GM19438 (cell line): ENCODE measurements at regions not wholly inside any gene's neighbourhood (a gene's known extent, or its start where the extent isn't known, plus 50 kb on each side); places are given as distances from the start of the nearest gene placed in this dataset.
"Not testable (repeated sequence)": the region's sequence is repeated elsewhere in the genome, so short reads cannot be mapped to it uniquely, and the experiment has no call there.

Source experiments
- ATAC-seq: cut with Tn5 transposase; IDR thresholded peaks from one replicate; pipeline ENCODE4 v1.9.1; 2021; ENCODE audit warnings: low read depth; ENCODE audit not compliant: unreplicated experiment

DNA sequence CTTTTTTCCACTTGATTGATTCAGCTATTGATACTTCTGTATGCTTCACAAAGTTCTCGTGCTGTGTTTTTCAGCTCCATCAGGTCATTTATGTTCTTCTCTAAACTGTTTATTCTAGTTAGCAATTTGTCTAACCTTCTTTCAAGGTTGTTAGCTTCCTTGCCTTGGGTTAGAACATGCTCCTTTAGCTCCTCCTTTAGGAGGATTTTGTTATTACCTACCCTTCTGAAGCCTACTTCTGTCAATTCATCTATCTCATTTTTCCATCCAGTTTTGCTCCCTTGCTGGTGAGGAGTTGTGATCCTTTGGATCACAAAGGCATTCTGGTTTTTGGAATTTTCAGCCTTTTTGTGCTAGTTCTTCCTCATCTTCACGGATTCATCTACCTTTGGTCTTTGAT is 344.7 kb upstream of the CLEC14A start:
- not testable (repeated sequence) for ATAC-seq

DNA sequence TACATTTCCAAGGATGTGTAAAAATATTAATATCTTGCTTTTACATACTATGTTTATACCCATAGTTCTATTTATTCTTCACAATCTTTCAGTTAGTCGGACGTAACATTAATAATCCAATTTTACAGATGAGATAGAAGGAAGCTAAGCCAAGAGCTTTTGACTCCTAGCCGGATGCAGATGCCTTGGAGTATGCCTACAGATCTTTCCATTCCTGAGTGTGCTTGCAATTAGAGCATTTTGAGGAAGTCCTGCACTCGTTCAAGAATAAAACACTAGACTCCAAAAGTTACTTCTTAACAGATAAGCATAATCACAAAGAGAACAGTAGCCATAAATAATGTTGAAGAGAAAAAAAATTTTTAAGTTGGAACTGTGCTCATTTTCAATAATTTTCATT is 337.6 kb upstream of the CLEC14A start:
- no peak for ATAC-seq

DNA sequence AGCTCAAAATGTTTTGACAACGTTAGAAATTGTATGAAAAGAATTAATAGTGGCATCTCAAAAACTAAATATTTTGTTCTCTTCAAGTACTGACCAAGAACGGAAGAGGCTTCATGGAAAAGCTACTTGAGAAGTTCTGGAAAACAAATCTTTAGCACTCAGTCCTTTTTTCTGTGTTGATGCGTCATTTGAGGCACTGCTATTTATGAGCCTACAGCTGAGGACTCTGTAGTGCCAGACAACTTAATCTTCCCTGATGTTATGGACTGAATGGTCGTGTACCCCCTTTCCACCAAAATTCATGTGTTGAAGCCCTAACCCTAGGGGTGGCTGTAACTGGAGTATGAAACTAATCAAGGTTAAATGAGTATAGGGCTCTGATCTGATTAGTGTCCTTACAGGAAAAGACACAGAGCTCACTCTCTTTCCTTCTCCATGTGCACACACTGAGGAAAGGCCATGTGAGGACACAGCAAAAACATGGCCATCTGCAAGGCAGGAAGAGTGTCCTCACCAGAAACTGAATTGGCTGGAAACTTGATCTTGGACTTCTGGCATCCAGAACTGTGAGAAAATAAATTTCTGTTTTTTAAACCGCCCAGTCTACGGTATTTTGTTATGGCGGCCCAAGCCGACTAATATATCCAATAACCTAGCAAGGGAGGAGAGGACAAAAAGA is 337.0 kb upstream of the CLEC14A start:
- no peak for ATAC-seq

DNA sequence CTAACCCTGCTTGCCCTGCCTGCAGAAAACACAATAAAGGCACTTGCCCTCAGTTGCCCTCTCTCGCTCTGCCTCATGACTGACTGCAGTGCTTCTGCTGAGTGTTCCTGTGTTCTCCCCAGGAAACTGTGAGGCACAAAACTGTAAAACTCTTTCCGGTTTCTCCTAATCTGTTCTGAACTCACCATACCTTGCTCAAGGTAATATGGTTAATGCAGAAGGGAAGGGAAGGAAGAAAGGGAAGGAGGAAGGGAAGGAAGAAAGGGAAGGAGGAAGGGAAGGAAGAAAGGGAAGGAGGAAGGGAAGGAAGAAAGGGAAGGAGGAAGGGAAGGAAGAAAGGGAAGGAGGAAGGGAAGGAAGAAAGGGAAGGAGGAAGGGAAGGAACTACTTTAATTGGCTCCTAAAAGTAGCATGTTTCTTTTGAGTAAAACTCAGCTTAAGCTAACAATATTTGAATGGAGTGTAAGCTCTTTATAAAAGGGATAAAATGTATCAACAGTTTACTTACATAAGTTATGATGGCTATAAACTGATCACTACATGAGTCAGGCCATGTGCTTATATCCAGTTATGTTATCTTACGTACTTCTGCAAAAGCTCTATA is 334.0 kb upstream of the CLEC14A start:
- ATAC-seq = no peak

DNA sequence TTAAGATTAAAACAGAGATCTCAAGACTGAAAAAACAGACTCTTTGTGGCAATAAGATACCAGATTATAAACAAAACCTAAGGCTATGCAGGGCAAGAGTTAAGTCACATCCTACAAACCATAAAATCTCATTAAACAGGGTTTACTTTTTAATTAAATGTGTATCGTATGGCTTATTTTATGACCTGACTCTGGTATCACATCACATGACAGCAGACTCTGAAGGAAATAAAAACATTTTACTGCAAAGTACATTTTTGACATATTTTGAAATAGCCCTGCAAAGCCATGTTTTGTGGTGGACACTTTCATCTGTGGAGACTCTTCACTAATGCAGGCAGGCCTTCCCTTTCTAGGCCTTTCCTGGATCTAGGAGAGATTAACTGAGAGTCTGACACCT is 327.6 kb upstream of the CLEC14A start:
- no peak for ATAC-seq

DNA sequence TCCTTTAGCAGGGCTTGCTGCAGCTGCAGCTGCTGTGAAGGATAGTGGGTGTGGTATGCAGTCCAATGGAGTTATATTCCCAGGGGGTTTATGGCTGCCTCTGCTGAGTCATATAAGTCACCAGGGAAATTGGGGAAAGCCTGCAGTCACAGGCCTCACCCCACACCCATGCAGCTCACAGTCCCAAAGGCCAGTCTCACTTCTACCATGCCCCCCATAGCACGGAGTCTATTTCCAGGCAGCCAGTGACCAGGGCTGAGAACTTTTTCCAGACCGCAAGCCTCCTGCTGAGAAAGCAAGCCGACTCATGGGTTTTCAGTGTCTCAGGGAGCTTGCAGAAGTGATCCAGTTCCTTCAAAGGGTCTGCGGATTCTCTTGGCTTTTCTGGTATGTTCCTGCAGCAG is 322.4 kb upstream of the CLEC14A start:
- no peak for ATAC-seq

DNA sequence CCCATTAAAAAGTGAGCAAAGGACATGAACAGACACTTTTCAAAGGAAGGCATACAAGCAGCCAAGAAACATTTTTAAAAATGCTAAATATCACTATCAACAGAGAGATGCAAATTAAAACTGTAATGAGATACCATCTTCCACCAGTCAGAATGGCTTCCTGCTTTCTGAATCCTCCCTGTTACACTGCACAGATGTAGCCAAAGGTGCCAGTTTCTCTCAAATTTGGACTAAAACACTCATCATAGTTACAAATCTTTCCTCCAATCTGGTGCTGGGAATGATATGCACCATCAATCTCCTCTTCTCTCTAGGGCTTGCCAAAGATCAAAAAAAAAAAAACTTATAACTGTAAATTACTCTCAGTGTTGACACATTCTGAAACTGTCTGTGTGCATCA is 311.8 kb upstream of the CLEC14A start:
- no peak for ATAC-seq

DNA sequence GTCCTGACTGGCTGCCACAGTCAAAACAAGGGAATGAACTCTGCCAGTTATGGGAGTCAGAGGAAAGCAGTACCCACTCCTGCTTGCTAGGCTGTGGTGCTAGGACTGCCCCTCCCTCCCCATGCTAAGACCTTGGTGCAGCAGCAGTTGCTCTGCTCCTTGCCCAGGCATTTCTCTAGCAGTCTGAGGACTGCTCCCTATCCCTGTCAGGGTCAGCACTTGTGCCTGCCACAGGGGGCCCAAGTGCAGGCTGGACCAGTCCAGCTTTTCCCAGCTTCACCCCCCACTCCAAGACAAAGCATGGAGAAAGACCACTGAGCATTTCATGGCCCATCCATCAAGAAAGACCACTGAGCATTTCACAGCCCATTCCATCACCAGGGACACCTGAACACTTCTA is 305.8 kb upstream of the CLEC14A start:
- no peak for ATAC-seq

DNA sequence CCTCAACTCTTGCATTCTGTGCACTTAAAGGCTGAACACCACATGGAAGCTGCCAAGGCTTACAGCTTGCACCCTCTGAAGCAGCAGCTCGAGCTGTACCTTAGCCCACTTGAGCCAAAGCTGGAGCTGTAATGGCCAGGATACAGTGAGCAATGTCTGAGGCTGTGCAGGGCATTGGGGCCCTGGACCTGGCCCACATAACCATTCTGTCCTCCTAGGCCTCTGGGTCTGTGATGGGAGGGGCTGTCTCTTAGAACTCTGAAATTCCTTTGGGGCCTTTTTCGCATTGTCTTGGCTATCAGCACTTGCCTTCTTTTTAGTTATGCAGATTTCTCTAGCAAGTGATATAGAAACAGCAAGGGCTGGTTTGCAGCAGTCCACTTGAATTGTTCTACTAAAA is 303.8 kb upstream of the CLEC14A start:
- no peak for ATAC-seq

DNA sequence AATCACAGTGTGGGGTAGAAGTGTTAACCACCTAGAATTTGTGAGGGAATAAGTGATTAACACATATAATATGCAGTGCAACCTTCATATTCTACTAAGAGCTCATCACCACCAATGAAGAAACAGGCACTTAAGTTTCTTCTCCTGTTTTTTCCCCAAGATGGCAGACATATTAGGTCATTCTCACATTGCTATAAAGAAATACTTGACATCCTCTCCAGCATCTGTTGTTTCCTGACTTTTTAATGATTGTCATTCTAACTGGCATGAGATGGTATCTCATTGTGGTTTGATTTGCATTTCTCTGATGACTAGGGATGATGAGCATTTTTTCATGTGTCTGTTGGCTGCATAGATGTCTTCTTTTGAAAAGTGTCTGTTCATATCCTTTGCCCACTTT is 301.5 kb upstream of the CLEC14A start:
- not testable (repeated sequence) for ATAC-seq

DNA sequence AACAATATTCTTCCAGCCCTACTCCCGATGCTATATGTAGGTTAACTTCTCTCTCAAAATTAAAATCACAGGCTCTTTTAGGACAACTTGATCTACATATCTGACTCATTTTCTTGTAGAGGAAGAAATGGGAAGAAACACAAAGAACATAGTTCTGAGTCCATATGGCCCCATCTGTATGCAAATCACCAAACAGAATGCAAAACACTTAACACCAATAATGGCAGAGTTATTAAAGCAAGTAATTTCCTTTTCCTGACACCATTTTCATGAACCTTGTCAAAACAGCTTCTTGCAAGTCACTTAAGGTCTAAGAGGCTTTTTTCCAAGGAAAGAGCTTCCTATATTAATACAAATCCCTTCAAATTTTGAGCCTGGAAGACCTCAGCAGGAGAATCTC is 300.4 kb upstream of the CLEC14A start:
- no peak for ATAC-seq

DNA sequence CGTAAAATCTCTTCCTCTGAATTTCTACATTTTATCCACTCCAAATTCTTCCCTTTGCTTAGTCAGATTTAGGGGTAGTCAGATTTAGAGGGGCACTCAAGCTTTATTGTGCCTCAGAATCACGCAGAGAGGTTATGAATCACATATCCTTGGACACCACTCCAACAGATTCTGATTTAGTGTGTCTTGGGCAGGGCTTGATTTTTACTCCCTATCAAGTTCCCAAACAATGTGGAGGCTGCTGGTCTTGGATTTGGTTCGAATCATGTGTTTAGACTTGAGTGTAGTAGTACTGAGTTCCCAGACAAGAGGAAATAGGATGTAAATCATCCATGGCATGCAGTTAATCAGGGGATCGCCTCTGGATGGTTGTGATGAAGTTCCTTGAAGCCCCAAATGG is 298.1 kb upstream of the CLEC14A start:
- ATAC-seq = no peak

DNA sequence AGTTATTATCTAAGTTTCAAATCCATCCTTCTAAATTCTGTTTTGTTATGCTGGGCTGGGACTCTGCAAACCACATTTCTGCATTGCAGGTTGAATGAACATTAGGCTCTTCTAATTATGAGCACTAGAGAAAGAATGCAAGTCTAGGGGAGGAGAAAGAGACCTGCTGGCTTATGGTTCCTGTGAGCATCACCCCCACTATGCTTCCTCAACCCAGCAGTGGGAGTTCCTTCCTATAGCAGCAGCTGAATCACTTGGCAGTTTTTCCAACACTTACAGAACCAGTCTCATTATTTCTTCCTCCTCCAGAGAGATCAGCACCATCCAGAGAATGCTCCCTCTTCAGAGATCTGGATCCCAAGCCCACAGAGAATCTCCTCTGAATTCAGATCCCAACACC is 297.7 kb upstream of the CLEC14A start:
- no peak for ATAC-seq

DNA sequence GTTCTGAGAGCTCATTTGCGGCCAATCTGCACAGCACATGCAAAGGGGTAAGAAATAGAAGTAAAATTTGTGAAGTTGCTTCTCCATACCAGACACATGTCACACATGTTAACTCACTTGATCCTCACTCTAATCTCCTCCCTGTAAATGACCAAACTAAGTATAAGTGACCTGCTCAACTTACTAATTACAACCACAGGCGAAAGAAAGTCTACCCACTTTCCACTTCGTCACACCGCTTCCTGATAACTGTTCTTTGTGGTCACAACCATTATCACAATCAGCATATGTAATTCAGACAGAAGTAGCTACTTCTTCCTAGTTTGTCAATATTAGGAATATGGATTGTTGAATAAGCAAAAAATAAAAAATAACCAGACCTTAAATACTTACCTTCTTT is 293.7 kb upstream of the CLEC14A start:
- no peak for ATAC-seq

DNA sequence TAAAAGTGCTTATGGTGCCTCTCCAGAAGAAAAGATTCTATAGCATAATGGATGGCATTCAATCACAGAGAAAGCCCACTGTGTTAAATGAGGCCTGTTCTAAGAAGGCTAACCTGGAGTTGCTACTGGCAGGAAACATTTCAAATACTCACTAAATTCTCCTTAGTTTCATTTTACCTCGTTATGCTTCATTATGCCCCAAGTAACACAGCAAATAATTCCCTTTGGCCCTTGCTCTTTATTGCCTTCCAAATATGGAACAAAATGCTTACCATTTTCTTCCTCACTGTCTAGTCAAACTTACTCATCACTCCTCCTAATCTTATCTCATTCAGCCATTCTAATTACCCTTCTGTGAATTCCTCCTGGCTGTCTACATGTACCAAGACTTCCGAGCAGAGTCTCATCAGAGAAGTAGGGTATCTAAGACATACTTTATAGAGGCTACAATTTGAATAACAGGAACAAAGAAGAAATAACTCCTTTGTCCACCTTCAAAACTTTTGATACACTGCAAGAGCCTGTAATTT is 292.1 kb upstream of the CLEC14A start:
- no peak for ATAC-seq

DNA sequence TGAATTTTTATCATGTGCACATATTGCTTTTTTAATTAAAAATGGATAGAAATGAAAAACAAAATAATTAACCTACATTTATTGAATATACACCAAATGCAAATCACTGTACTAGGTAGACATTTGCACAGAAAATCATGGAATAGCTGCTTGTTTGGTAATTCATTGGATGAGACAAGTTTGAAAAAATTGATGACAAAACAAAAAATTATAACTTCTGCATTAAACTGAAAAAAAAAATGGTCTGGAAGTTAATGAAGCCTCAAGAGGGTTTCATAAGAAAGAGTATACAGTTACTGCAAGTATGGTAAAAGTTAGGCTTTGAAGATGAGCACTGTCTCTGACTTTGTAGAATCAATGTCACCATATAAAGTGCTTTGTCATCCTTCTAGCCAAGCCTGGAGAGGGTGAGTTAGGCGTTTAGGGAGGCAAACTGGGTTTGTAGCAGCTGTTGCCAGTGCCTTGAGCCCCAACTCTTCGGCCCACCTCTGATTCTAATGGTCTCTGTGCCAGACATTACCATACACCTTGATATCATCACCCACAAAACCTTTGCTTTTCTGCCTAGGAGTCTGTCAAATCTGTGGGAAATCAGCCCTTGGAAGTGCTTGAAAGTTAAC is 291.1 kb upstream of the CLEC14A start:
- no peak for ATAC-seq

DNA sequence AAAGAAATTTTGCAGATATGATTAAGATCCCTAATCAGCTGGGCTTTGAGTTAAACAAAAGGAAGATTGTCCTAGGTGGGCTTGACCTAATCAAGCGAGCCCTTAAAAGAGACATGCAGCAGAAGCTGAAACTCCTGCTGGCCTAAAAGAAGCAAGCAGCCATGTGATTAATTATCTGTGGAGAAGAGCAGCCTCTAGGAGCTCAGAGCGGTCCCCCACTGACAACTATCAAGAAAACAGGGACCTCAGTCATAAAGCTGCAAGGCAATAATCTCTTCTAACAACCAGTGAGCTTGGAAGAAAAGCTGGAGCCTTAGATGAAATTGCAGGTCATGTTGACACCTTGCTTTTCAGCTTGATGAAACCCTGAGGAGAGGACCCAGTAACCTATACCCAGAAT is 288.9 kb upstream of the CLEC14A start:
- ATAC-seq = no peak

DNA sequence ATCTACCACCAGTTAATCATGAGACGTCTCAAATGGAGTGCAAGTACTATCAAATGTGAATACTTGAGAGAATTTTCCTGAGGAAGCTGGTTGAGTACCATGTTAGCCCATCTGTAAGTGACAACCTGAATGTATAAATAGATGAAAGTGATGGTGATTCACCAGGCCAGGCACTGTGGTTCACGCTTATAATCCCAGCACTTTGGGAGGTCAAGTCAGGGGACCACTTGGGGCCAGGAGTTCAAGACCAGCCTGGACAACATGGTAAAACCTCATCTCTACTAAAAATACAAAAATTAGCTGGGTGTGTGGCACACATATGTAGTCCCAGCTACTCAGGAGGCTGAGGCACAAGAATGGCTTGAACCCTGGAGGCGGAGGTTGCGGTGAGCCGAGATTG is 288.0 kb upstream of the CLEC14A start:
- ATAC-seq = not testable (repeated sequence)

DNA sequence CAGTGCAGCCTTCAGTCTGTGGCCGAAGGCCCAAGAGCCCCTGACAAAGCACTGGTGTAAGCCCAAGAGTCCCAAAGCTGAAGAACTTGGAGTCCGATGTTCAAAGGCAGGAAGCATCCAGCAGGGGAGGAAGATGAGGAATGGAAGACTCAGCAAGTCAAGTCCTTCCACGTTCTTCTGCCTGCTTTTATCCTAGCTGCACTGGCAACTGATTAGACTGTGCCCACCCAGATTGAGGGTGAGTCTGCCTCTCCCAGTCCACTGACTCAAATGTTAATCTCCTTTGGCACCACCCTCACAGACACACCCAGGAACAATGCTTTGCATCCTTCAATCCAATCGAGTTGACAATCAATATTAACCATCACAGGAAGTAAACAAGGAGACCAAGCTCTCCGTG is 282.2 kb upstream of the CLEC14A start:
- ATAC-seq = not testable (repeated sequence)

DNA sequence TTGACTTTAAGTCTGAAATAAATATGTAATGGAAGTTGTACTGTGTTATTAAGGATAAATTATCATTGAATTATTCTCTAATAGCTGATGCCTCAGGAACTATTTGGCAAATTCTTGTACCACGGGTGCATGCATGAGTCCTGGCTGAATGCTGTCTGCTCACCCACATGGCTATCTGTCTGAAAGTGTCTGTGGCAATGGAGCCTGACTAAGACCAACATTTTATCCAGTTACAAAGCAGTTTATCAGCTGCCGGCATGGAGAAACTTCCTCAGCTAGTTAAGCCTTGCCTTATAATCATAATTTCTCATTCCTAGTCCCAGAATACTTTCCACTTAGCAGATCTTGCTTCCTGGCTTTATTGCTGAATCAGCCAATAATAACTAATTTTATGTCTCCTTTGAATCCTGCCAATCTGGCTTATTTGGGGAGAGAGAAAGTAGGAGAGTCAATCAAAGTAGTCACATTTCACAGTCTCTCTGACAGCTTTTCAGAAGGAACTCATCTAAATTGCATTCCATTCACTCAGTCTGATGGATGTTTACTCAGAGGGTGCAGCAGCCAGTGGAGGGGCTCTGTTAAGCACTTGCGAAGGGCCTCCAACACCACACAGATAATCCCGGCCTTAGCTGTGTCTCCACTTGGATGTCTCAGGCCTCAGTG is 280.6 kb upstream of the CLEC14A start:
- ATAC-seq = no peak

DNA sequence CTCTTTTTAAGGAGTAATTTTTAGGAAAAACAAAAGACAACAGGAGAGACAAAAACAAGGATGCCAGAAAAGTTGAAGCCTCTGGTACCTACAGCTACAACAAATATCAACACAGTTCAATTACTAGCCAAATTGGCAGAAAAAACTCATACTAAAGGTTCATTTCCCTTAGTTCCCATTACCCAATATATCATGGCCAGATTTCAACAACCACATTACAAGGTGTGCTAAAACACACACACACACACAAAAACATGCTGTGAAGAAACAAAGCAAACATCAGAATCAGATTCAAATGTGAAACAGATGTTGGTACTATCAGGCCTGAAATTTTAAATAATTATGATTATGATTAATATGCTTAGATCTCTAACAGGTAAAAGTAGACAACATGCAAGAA is 272.7 kb upstream of the CLEC14A start:
- ATAC-seq = no peak

DNA sequence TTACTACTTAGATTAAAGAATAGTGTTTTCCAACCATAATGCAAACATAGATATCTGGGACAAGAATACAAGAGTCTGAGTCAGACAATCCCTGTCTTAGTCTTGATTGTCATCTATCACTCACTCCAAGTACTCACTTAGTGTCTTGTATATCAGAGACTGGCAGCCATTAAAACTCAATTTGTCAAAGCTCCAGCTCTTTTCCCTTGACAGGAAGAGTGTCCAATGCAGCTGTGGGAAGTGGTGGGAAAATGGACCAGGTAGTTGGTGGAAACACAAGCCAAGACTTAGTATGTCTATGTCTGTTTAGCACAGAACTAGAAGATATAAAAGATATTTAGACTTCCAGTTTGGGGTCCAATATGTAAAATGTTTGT is 271.6 kb upstream of the CLEC14A start:
- ATAC-seq = no peak
